GM18909 (cell line): ENCODE measurements at regions not wholly inside any gene's neighbourhood (a gene's known extent, or its start where the extent isn't known, plus 50 kb on each side); places are given as distances from the start of the nearest gene placed in this dataset.

Experiments
- ATAC-seq: cut with Tn5 transposase; IDR thresholded peaks from one replicate; pipeline ENCODE4 v1.9.1; 2021; ENCODE audit warnings: mild to moderate bottlenecking; ENCODE audit not compliant: unreplicated experiment, poor library complexity

DNA sequence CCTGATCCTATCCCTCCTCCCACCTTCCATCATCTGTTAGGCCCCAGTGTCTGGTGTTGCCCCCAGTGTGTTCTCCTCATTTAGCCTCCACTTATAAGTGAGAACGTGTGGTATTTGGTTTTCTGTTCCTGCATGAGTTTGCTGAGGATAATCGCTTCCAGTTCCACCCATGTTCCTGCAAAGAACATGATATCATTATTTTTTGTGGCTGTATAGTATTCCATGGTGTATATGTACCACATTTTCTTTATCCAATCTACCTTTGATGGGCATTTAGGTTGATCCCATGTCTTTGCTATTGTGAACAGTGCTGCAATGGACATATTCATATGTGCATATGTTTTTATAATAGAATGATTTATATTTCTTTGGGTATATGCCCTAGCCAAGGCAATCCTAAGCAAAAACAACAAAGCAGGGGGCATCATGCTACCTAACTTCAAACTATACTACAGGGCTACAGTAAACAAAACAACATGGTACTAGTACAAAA lies 142.9 kb downstream of the TNFSF18 start:
- no peak for ATAC-seq

DNA sequence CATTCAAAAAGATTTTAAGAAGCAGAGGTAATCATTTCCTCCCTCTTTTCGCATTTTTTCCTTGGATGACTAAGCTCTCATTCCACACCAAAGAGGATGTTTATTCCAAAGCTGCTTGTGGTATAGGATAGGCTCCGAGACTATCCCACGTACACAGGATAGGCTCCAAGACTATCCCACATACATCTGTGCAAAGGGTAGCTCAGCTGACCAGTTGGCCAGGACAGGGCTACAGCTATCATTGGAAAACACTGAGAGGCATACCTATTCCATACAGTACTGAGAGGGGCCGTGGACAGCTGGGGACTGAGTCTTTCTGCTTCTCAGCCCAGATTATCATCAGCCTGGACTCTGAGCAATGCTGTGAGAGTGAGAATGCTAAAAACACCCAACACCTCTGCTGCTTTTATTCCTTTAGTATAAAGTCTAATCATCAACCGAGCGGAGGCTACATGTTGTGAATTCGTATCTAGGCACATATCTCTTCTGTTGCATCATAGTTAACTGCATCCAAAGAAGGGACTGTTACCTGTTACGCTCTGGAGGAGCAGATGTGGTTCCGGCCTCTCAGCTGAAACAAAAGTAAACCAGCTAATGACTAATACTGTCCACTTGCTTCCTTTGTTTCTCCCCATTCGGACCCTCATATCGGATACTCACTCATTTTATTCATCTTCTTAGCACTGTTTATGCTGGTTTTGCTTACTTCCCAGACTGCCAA lies 141.0 kb downstream of the TNFSF18 start:
- ATAC-seq: no peak

GRCh38 chr1:172912765-172913260 lies 137.9 kb downstream of the TNFSF18 start:
- no peak for ATAC-seq

DNA sequence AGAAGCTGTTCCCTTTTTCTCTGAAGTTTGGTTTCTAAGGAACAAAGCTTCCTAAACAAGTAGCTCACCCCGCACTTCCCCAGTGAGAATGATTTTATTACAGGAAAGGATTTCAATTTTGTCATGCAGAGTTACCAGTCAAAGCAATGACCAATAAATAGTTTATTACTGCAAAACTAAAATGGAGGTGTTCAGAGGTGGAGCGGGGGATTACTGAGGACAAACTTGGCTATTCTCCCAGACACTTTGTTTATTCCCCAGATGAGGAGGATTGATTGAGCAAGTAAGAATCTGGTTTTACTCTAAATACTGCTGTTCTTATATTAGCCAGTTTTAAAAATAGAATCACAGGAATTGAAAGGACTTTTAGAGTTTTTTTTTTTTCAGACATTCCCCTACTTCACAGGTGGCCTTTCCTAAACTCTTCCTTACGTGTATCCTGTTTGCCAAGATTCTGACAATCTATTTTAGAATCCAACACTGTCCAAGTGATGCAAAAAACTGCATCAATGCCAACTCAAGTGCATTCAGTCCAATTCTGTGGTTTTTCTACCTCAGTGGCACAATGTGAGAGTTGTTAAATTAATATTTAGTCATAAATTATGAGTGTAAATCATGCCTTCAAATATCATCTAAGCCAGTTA lies 136.1 kb downstream of the TNFSF18 start:
- no peak for ATAC-seq

DNA sequence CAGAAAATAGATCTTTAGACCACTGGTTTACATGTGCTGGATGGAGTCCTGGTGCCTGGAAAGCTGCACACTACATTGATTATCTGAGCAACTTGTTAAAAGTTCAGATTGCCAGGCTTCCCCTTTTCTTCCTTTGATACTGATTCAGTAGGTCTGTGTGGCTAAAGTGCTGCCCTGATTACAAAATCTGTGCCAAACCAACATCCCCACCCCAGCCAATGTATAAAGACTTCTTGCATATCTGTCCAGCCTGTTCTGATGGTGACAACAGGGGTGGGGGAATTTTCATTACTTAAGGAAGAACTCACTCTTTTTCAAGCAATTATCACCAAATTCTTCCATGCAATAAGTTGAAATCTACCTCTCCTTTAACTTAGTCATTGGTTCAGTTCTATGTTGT lies 135.5 kb downstream of the TNFSF18 start:
- ATAC-seq: no peak

- ATAC-seq: no peak
These were observed 134.6 kb downstream of the TNFSF18 start for GRCh38 chr1:172916116-172916515.

DNA sequence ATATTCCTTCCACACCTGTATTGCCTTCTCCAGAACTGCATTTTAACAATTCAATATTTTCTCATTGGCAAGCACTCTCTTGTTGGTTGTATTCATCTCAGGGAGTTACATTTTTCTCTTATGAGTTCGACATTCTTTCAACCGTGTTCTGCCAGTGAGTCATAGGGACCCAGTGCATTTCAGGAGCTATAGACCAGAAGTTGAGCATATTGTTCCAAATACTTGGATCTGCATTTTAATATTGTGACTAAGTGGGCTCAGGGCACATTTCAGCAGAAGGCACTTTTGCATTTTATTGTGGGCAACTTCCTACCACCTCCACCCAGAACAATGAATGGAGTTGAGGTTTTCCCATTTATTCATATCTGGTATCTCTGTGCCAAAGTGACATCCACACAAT lies 132.8 kb downstream of the TNFSF18 start:
- ATAC-seq: no peak

- ATAC-seq: no peak
These were observed 132.3 kb downstream of the TNFSF18 start for GRCh38 chr1:172918478-172918877.

DNA sequence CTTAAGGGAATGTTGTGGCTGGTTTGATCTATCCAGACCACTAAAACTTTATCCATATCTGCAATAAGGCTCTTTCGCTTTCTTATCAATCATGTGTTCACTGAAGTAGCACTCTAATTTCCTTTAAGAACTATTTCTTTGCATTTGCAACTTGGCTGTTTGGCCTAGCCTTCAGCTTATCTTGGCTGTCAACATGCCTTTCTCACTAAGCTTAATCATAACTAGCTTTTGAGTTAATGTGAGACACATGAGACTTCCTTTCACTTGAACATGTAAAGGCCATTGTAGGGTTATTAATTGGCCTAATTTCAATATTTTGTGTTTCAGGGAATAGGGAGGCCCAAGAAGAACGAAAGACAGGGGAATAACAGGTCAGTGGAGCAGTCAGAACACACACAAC lies 124.7 kb downstream of the TNFSF18 start:
- ATAC-seq: no peak

- ATAC-seq: no peak
These were observed 122.3 kb downstream of the TNFSF18 start for GRCh38 chr1:172928412-172928811.

- no peak for ATAC-seq
These were observed 121.7 kb downstream of the TNFSF18 start for GRCh38 chr1:172929006-172929405.

DNA sequence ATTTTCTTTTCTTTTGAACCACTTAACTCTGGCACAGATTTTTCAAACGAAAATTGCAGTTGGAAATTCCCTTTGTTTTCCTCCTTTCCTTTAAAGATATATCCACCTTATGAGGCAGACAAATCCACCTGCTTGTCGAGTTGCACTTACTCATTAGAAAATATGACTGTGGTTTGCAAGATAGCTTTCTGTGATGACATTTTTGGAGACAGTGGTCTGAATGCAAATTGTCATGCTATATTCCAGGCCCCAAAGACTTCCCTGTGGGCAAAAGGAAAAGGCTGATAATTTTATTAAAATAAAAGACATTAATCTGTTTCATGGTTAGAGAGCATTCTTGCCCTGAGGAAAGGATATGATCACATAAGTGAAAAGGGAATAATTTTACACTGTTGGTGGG lies 120.6 kb downstream of the TNFSF18 start:
- ATAC-seq: no peak

- ATAC-seq: no peak
These were observed 119.4 kb downstream of the TNFSF18 start for GRCh38 chr1:172931340-172931739.

GRCh38 chr1:172931761-172932160 lies 119.0 kb downstream of the TNFSF18 start:
- no peak for ATAC-seq

GRCh38 chr1:172932981-172933380 lies 117.8 kb downstream of the TNFSF18 start:
- no peak for ATAC-seq

DNA sequence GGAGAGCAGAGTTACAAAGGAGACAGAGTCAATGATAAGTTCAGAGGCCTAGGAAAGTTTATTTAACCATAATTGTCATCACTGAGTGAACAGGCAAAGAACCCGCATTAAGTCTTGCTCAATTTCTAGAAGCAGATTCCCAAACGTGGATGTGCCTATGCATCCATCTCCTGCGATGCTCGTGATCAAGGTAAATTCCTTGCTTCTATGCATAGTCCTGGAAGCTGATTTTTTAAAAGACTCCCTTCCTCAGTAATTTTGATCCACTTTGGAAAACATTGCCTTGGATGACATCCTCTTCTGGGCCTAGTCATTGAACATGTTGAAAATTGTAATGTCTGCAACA lies 116.4 kb downstream of the TNFSF18 start:
- no peak for ATAC-seq

GRCh38 chr1:172935062-172935592 lies 115.6 kb downstream of the TNFSF18 start:
- ATAC-seq: no peak

GRCh38 chr1:172936088-172936645 lies 114.6 kb downstream of the TNFSF18 start:
- no peak for ATAC-seq

GRCh38 chr1:172938681-172939080 lies 112.1 kb downstream of the TNFSF18 start:
- ATAC-seq: no peak

GRCh38 chr1:172939475-172939874 lies 111.3 kb downstream of the TNFSF18 start:
- no peak for ATAC-seq

DNA sequence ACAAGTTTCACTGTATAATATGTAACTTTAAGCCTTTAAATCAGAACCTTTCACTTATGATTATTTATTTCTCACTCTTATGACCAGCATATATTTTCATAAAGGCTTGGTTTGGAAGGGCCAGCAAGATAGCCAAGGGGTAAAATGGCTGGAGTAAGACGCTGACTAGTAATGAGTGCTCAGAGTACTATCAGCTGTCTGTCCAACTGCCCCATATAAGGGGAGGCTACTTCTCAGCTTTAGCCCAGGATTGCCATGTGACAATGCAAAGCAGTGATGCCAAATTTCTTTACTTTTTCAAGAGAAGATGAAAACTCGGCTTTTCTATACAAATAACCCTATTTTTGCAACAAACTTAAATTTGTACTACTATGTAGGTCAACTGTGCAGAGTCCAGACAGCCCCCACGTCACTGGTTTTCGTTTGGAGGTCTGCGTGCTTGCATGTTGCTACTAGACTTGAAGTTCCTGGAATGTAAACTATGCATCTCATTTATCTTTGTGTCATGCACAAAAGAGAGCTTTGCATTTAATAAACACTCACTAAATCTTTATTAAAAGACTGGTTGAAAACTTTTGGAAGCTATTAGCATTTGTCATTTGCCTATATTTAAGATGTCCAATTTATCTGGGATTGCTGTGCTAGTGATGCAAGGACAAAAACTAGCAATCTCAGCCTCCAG lies 110.4 kb downstream of the TNFSF18 start:
- no peak for ATAC-seq
